ENCODE measurements at regions not wholly inside any gene's neighbourhood (a gene's known extent, or its start where the extent isn't known, plus 50 kb on each side); places are given as distances from the start of the nearest gene placed in this dataset.

DNA sequence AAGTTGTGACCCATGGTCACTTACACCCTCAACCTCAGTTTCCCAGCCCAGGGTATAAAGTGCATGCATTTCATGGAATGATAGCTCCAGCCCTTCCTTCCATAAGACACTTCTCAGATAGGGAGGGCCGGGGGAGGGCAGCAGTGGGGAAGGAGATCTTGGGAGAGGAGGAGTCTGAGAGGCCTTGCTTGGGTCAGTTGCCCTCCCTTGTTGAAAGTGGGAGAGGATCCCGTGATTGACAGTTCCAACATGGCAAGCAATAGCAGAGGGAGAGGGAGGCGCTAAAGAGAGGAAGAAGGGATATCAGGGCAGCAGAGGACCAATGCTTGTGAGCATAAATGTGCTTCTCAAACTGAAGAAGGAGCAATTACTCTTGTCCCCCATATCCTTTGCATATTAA lies 244.4 kb downstream of the CHRM3 start:
- TF ChIP-seq, protein P1, sequence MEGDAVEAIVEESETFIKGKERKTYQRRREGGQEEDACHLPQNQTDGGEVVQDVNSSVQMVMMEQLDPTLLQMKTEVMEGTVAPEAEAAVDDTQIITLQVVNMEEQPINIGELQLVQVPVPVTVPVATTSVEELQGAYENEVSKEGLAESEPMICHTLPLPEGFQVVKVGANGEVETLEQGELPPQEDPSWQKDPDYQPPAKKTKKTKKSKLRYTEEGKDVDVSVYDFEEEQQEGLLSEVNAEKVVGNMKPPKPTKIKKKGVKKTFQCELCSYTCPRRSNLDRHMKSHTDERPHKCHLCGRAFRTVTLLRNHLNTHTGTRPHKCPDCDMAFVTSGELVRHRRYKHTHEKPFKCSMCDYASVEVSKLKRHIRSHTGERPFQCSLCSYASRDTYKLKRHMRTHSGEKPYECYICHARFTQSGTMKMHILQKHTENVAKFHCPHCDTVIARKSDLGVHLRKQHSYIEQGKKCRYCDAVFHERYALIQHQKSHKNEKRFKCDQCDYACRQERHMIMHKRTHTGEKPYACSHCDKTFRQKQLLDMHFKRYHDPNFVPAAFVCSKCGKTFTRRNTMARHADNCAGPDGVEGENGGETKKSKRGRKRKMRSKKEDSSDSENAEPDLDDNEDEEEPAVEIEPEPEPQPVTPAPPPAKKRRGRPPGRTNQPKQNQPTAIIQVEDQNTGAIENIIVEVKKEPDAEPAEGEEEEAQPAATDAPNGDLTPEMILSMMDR (conservative IDR thresholded peaks at IDR 0.05): no peak
- no peak for TF ChIP-seq EZH2 (IDR thresholded peaks at IDR 0.05; ENCODE audit: low read depth)

Data from PC-9 (cell line).